ENCODE measurements at regions not wholly inside any gene's neighbourhood (a gene's known extent, or its start where the extent isn't known, plus 50 kb on each side); places are given as distances from the start of the nearest gene placed in this dataset.

DNA sequence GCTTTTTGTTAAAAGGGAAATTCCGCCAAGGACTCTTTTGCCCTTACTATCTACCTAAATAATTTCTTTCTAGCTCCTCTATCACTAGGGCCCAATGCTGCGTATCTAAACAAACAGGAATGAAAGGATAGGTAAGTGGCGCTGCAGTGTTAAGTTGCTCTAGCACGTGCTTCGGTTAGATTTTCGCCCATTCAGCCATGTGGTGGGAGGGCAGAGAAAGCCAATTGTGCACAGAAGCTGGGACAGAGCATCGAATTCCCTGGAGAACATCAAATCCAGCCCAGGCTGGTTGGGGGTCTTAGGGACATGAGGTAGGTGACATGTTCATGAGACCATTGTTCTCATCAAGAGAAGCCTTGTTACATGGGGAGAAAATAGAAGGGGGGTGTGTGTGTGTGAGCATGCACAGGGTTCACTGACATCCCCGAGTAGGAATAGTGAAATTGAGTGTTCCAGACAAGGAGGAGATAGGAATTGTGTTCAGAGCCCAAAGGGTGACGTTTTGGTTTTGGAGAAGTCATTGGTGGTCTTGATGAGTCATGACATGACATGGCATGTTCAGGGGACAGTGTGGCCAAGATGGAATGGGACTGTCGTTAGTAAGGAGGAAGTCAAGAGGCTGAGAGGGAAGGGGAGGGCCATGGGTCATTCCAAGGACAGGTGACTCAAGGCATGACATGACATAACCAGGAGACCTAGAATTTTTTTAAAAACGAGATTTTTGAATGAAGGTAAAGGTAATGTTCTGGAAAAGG is 107.1 kb downstream of the TLR5 start (continued):
- TF ChIP-seq SMARCA4 (IDR thresholded peaks at IDR 0.05) (peak; percentile 76), SMARCE1 (IDR thresholded peaks at IDR 0.05) (peak; percentile 70), ZNF316 (IDR thresholded peaks at IDR 0.05) (peak; percentile 97), ZNF384 (IDR thresholded peaks at IDR 0.05; ENCODE audit: low read depth, low read length) (no peak), NFE2 (IDR thresholded peaks at IDR 0.05; ENCODE audit: low read depth) (peak; percentile 95), EP300 (IDR thresholded peaks at IDR 0.05; ENCODE audit: low read length) (0 out of 2 replicates have a peak, but pooled peaks have one; percentile 8), EP400 (IDR thresholded peaks at IDR 0.05) (peak; percentile 31; the same call in 1 of the 2 replicates), HNRNPL (IDR thresholded peaks at IDR 0.05; ENCODE audit: low read depth, low read length) (no peak), NR2F6 (CRISPR knock-in tag; IDR thresholded peaks at IDR 0.05) (no peak), NFE2L1 (tag; IDR thresholded peaks at IDR 0.05; ENCODE audit: borderline replicate concordance, low read depth) (peak; percentile 24; the same call in 1 of the 2 replicates), TCF7L2 (IDR thresholded peaks at IDR 0.05; ENCODE audit: low read depth, low read length) (no peak), UBTF (IDR thresholded peaks at IDR 0.05; ENCODE audit: borderline replicate concordance in 1 of 2, low read depth in 2 of 2, low read length in 2 of 2) (no peak)
- TF ChIP-seq, protein P1, sequence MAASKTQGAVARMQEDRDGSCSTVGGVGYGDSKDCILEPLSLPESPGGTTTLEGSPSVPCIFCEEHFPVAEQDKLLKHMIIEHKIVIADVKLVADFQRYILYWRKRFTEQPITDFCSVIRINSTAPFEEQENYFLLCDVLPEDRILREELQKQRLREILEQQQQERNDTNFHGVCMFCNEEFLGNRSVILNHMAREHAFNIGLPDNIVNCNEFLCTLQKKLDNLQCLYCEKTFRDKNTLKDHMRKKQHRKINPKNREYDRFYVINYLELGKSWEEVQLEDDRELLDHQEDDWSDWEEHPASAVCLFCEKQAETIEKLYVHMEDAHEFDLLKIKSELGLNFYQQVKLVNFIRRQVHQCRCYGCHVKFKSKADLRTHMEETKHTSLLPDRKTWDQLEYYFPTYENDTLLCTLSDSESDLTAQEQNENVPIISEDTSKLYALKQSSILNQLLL (CRISPR knock-in tag; IDR thresholded peaks at IDR 0.05; ENCODE audit: borderline replicate concordance), result no peak
- TF ChIP-seq, protein P2, sequence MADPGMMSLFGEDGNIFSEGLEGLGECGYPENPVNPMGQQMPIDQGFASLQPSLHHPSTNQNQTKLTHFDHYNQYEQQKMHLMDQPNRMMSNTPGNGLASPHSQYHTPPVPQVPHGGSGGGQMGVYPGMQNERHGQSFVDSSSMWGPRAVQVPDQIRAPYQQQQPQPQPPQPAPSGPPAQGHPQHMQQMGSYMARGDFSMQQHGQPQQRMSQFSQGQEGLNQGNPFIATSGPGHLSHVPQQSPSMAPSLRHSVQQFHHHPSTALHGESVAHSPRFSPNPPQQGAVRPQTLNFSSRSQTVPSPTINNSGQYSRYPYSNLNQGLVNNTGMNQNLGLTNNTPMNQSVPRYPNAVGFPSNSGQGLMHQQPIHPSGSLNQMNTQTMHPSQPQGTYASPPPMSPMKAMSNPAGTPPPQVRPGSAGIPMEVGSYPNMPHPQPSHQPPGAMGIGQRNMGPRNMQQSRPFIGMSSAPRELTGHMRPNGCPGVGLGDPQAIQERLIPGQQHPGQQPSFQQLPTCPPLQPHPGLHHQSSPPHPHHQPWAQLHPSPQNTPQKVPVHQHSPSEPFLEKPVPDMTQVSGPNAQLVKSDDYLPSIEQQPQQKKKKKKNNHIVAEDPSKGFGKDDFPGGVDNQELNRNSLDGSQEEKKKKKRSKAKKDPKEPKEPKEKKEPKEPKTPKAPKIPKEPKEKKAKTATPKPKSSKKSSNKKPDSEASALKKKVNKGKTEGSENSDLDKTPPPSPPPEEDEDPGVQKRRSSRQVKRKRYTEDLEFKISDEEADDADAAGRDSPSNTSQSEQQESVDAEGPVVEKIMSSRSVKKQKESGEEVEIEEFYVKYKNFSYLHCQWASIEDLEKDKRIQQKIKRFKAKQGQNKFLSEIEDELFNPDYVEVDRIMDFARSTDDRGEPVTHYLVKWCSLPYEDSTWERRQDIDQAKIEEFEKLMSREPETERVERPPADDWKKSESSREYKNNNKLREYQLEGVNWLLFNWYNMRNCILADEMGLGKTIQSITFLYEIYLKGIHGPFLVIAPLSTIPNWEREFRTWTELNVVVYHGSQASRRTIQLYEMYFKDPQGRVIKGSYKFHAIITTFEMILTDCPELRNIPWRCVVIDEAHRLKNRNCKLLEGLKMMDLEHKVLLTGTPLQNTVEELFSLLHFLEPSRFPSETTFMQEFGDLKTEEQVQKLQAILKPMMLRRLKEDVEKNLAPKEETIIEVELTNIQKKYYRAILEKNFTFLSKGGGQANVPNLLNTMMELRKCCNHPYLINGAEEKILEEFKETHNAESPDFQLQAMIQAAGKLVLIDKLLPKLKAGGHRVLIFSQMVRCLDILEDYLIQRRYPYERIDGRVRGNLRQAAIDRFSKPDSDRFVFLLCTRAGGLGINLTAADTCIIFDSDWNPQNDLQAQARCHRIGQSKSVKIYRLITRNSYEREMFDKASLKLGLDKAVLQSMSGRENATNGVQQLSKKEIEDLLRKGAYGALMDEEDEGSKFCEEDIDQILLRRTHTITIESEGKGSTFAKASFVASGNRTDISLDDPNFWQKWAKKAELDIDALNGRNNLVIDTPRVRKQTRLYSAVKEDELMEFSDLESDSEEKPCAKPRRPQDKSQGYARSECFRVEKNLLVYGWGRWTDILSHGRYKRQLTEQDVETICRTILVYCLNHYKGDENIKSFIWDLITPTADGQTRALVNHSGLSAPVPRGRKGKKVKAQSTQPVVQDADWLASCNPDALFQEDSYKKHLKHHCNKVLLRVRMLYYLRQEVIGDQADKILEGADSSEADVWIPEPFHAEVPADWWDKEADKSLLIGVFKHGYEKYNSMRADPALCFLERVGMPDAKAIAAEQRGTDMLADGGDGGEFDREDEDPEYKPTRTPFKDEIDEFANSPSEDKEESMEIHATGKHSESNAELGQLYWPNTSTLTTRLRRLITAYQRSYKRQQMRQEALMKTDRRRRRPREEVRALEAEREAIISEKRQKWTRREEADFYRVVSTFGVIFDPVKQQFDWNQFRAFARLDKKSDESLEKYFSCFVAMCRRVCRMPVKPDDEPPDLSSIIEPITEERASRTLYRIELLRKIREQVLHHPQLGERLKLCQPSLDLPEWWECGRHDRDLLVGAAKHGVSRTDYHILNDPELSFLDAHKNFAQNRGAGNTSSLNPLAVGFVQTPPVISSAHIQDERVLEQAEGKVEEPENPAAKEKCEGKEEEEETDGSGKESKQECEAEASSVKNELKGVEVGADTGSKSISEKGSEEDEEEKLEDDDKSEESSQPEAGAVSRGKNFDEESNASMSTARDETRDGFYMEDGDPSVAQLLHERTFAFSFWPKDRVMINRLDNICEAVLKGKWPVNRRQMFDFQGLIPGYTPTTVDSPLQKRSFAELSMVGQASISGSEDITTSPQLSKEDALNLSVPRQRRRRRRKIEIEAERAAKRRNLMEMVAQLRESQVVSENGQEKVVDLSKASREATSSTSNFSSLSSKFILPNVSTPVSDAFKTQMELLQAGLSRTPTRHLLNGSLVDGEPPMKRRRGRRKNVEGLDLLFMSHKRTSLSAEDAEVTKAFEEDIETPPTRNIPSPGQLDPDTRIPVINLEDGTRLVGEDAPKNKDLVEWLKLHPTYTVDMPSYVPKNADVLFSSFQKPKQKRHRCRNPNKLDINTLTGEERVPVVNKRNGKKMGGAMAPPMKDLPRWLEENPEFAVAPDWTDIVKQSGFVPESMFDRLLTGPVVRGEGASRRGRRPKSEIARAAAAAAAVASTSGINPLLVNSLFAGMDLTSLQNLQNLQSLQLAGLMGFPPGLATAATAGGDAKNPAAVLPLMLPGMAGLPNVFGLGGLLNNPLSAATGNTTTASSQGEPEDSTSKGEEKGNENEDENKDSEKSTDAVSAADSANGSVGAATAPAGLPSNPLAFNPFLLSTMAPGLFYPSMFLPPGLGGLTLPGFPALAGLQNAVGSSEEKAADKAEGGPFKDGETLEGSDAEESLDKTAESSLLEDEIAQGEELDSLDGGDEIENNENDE (IDR thresholded peaks at IDR 0.05; ENCODE audit: low read depth, low read length), result no peak
